ENCODE measurements at regions not wholly inside any gene's neighbourhood (a gene's known extent, or its start where the extent isn't known, plus 50 kb on each side); places are given as distances from the start of the nearest gene placed in this dataset.
"Not testable (repeated sequence)": the region's sequence is repeated elsewhere in the genome, so short reads cannot be mapped to it uniquely, and the experiment has no call there.

GRCh38 chr22:35138521-35138920 is 72.6 kb downstream of the ISX start:
- no peak for DNase-seq

- no peak for DNase-seq
Measured at GRCh38 chr22:35140879-35141745, 75.2 kb downstream of the ISX start.

GRCh38 chr22:35148381-35148780 is 82.4 kb downstream of the ISX start:
- DNase-seq: no peak

GRCh38 chr22:35148866-35149548 is 83.0 kb downstream of the ISX start:
- no peak for DNase-seq

GRCh38 chr22:35150183-35151107 is 84.5 kb downstream of the ISX start:
- no peak for DNase-seq

- no peak for DNase-seq
Measured at GRCh38 chr22:35152316-35152715, 86.4 kb downstream of the ISX start.

GRCh38 chr22:35154937-35155387 is 89.0 kb downstream of the ISX start:
- DNase-seq: peak; percentile 32

GRCh38 chr22:35155403-35156025 is 89.6 kb downstream of the ISX start:
- DNase-seq: no peak

GRCh38 chr22:35156945-35157344 is 91.0 kb downstream of the ISX start:
- DNase-seq: no peak

GRCh38 chr22:35158336-35158735 is 92.4 kb downstream of the ISX start:
- DNase-seq: no peak

GRCh38 chr22:35159343-35159742 is 93.4 kb downstream of the ISX start:
- no peak for DNase-seq

- no peak for DNase-seq
Measured at GRCh38 chr22:35160268-35160667, 94.3 kb downstream of the ISX start.

- not testable (repeated sequence) for DNase-seq
Measured at GRCh38 chr22:35165896-35166295, 91.4 kb upstream of the HMGXB4 start.

- no peak for DNase-seq
Measured at GRCh38 chr22:35170716-35171697, 86.3 kb upstream of the HMGXB4 start.

- DNase-seq: no peak
Measured at GRCh38 chr22:35172442-35172841, 84.9 kb upstream of the HMGXB4 start.

- no peak for DNase-seq
Measured at GRCh38 chr22:35173655-35174054, 83.6 kb upstream of the HMGXB4 start.

- no peak for DNase-seq
Measured at GRCh38 chr22:35174401-35175038, 82.8 kb upstream of the HMGXB4 start.

GRCh38 chr22:35175392-35175791 is 81.9 kb upstream of the HMGXB4 start:
- no peak for DNase-seq

- DNase-seq: no peak
Measured at GRCh38 chr22:35177811-35178210, 79.5 kb upstream of the HMGXB4 start.

- DNase-seq: no peak
Measured at GRCh38 chr22:35178446-35178845, 78.8 kb upstream of the HMGXB4 start.

GRCh38 chr22:35183917-35184316 is 73.4 kb upstream of the HMGXB4 start:
- no peak for DNase-seq
